Epithelial cell of proximal tubule (primary cell): ENCODE measurements at regions not wholly inside any gene's neighbourhood (a gene's known extent, or its start where the extent isn't known, plus 50 kb on each side); places are given as distances from the start of the nearest gene placed in this dataset.
A peak's percentile ranks its signal among the peaks of the same experiment; 100 is the strongest.

ENCODE experiments used
- DNase-seq: peaks from one replicate; pipeline ENCODE4 v3.0.0-alpha.2; 2011; ENCODE audit warnings: low read depth
- H3K4me3 ChIP-seq: 2 replicates; pipeline ENCODE4 v1.5.1; 2011; ENCODE audit warnings: low read depth, mild to moderate bottlenecking, low read length
- TF ChIP-seq, protein P1 (sequence below): conservative IDR thresholded peaks from 2 replicates; pipeline ENCODE4 v1.5.1; 2012; ENCODE audit warnings: low read depth, mild to moderate bottlenecking, low read length

DNA sequence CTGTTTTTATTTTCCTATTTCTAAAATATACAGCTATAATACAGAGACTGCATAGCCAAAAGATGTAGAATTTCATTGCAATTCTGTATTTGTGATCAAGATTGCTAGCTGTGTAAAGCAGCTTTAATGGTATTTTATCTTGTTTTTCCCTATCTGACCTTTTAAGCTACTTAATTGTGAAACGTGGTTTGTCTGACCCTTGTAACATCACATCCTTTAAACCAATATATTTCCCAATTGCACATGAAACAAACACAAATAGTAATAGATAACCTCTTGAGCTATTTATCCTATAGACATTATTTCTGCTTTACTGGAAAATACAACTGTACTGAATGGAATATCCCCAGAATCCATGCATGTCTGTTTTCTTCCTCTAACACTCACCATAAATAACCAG is 112.2 kb upstream of the PLPPR4 start:
- no peak for DNase-seq
- H3K4me3 ChIP-seq, result no peak overlapping the region
- TF ChIP-seq, protein P1, sequence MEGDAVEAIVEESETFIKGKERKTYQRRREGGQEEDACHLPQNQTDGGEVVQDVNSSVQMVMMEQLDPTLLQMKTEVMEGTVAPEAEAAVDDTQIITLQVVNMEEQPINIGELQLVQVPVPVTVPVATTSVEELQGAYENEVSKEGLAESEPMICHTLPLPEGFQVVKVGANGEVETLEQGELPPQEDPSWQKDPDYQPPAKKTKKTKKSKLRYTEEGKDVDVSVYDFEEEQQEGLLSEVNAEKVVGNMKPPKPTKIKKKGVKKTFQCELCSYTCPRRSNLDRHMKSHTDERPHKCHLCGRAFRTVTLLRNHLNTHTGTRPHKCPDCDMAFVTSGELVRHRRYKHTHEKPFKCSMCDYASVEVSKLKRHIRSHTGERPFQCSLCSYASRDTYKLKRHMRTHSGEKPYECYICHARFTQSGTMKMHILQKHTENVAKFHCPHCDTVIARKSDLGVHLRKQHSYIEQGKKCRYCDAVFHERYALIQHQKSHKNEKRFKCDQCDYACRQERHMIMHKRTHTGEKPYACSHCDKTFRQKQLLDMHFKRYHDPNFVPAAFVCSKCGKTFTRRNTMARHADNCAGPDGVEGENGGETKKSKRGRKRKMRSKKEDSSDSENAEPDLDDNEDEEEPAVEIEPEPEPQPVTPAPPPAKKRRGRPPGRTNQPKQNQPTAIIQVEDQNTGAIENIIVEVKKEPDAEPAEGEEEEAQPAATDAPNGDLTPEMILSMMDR, result no peak

GRCh38 chr1:99163671-99164070 is 100.6 kb upstream of the PLPPR4 start:
- TF ChIP-seq, protein P1, result no peak
- no peak for DNase-seq
- no peak overlapping the region for H3K4me3 ChIP-seq

DNA sequence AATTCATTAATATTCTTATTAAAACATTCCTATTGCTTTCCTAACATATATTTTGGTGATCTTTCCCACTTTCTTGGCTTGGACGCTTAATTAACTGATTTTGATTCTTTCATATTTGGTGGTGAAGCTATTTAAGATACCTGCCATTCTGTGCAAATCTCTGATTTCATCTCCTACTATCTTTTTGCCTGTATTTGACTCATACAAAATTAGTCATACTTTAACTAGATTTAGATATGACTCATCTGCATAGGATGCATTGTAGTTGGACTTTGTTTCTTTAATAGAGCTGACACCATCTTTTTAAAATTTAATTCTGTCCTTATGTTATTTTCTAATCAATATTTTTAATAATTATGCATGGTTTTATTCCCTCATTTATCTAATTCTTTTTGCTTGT is 93.8 kb upstream of the PLPPR4 start:
- H3K4me3 ChIP-seq, result no peak overlapping the region
- TF ChIP-seq, protein P1, result no peak
- peak; percentile 13 for DNase-seq

DNA sequence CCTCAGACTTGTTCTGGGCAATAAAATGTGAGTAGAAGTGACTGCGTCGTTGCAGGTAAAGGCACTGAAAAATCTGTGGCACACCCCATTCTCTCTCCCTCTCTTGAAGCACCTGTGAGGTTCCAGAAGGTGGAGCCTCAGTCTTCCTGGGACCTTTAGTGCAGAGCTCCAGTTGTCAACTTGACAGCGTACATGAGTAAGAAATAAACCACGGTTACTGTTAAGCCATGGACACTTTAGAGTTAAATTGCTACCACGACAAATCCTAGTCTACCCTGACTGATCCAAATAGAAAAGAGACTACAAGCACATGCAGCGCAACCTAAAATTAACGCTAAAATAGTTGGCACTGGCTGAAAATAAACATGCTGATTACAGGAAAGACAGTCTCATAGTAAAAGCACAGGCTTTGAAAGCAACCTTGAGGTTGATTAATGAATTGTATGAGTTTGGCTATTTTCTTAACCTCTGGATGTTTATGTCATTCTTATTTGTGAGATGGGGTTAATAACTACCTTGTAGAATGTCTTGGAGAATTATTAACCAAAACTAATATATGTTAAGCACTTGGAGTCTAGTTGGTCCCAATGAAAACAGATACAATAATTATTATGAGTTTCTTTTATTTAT is 93.0 kb upstream of the PLPPR4 start:
- TF ChIP-seq, protein P1, result peak; percentile 25
- peak overlapping the region; percentile 6 for H3K4me3 ChIP-seq
- DNase-seq, result peak; percentile 16

DNA sequence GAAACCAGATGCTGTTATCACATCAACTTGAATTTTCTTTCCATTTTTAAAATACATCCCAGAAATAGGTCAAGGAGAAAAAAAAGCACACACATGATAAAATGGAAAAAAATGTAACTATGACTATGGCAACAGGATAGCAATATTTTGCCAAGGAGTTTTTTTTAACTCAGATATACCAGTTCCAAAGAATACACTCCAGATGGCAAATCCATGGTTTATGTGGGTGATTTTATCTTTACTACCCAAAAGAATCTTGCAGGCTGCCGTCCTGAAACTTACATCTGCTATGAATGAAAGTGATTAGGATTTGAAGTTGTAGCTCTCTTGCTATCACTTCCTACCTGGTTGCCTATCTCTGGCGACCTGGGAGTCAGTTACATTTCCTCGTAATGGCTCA is 91.0 kb upstream of the PLPPR4 start:
- no peak overlapping the region for H3K4me3 ChIP-seq
- TF ChIP-seq, protein P1, result no peak
- no peak for DNase-seq

GRCh38 chr1:99173900-99174299 is 90.4 kb upstream of the PLPPR4 start:
- H3K4me3 ChIP-seq, result no peak overlapping the region
- TF ChIP-seq, protein P1, result no peak
- no peak for DNase-seq

- H3K4me3 ChIP-seq, result no peak overlapping the region
- DNase-seq, result no peak
- TF ChIP-seq, protein P1, result no peak
Observed at GRCh38 chr1:99176753-99177152, 87.5 kb upstream of the PLPPR4 start.
